Spleen (tissue), 11 donors: ENCODE measurements at regions not wholly inside any gene's neighbourhood (a gene's known extent, or its start where the extent isn't known, plus 50 kb on each side); places are given as distances from the start of the nearest gene placed in this dataset.
"Not testable (repeated sequence)": the region's sequence is repeated elsewhere in the genome, so short reads cannot be mapped to it uniquely, and the experiment has no call there.

ENCODE experiments used
- DNase-seq: peaks from one replicate; pipeline ENCODE4 v3.0.0-alpha.2; 2020
- H3K27ac ChIP-seq, 8 donors: fragments of 200-600 bp; sonication (generic) in 7 of 8; 1 replicate in 4 of 8; 2 replicates in 4 of 8; pipeline versions ENCODE4 v1.5.0 to v1.8.0; 2016 to 2021; ENCODE audit warnings: inconsistent platforms in 4 of 8, mild to moderate bottlenecking in 4 of 8, moderate library complexity in 1 of 8
- H3K27me3 ChIP-seq, 7 donors: fragments of 200-600 bp; sonication (generic) in 6 of 7; replicated peaks in 1 of 7; 1 replicate in 4 of 7; 2 replicates in 3 of 7; pipeline versions ENCODE4 v1.5.0 to v1.8.0; 2016 to 2021; ENCODE audit warnings: inconsistent platforms in 3 of 7, mild to moderate bottlenecking in 1 of 7
- H3K36me3 ChIP-seq, 6 donors: fragments of 200-600 bp; sonication (generic) in 5 of 6; 1 replicate in 4 of 6; 2 replicates in 2 of 6; pipeline versions ENCODE4 v1.5.0 to v1.8.0; 2016 to 2021; ENCODE audit warnings: inconsistent platforms in 2 of 6
- H3K4me1 ChIP-seq, 6 donors: fragments of 200-600 bp; sonication (generic) in 5 of 6; 1 replicate in 3 of 6; 2 replicates in 3 of 6; pipeline versions ENCODE4 v1.5.0 to v1.8.0; 2016 to 2021; ENCODE audit warnings: inconsistent platforms in 3 of 6
- H3K4me3 ChIP-seq, 8 donors: fragments of 200-600 bp; sonication (generic) in 7 of 8; 1 replicate in 4 of 8; 2 replicates in 4 of 8; pipeline versions ENCODE4 v1.5.0 to v1.8.0; 2016 to 2021; ENCODE audit warnings: inconsistent platforms in 4 of 8, mild to moderate bottlenecking in 4 of 8, moderate library complexity in 2 of 8
- H3K9me3 ChIP-seq, 8 donors: fragments of 200-600 bp; sonication (generic) in 7 of 8; 1 replicate in 4 of 8; 2 replicates in 4 of 8; pipeline versions ENCODE4 v1.5.0 to v1.8.0; 2016 to 2021; ENCODE audit warnings: inconsistent platforms in 4 of 8
- POLR2A ChIP-seq, 3 donors: fragments of 450-650 bp; IDR thresholded peaks; one replicate each; pipeline ENCODE4 v1.5.1; 2017; ENCODE audit warnings: antibody characterized with exemption in 3 of 3, mild to moderate bottlenecking in 1 of 3
- POLR2AphosphoS5 ChIP-seq, 3 donors: sonication (generic); formaldehyde crosslinking; IDR thresholded peaks; one replicate each; pipeline ENCODE4 v1.5.1; 2017; ENCODE audit warnings: antibody characterized with exemption in 3 of 3
- whole genome bisulfite sequencing, 5 donors: extraction: QIAGEN DNeasy Blood & Tissue Kit in 3 of 5; methylation state at CpG; one replicate each; pipeline versions ENCODE4 v1.1.5 to v1.1.7; 2013 to 2018; 5-methylcytosine and 5-hydroxymethylcytosine counted together
- intact Hi-C: fragments of 100-400 bp; cut with DNase I; formaldehyde crosslinking; loops from one replicate; pipeline ENCODE4 v1.15.0; 2023; ENCODE audit warnings: low total_unique reads
- TF ChIP-seq, protein P1 (sequence below), 11 experiments: fragments of 200-600 bp in 7 of 11; fragments of 450-650 bp in 4 of 11; sonication (generic) in 4 of 11; IDR thresholded peaks in 8 of 11; conservative IDR thresholded peaks in 3 of 11; 1 replicate in 7 of 11; 2 replicates in 4 of 11; pipeline versions ENCODE4 v1.4.0 to v1.8.0; 2016 to 2021; ENCODE audit warnings: antibody characterized with exemption in 11 of 11, inconsistent platforms in 4 of 11, mild to moderate bottlenecking in 1 of 11
- donor health status: healthy with polysubstance abuse.
- donor health status: DM: no; HTN: no; CAD: no; lungs with moderate emphysema.
- donor health status: DM: no; HTN: no; CAD: no.
- donor health status: Bipolar disorder and iron deficiency.
- donor health status: healthy.
- donor health status: DM: no; HTN: no; CAD: no.
- donor health status: DM: yes; HTN: yes; CAD: no.

DNA sequence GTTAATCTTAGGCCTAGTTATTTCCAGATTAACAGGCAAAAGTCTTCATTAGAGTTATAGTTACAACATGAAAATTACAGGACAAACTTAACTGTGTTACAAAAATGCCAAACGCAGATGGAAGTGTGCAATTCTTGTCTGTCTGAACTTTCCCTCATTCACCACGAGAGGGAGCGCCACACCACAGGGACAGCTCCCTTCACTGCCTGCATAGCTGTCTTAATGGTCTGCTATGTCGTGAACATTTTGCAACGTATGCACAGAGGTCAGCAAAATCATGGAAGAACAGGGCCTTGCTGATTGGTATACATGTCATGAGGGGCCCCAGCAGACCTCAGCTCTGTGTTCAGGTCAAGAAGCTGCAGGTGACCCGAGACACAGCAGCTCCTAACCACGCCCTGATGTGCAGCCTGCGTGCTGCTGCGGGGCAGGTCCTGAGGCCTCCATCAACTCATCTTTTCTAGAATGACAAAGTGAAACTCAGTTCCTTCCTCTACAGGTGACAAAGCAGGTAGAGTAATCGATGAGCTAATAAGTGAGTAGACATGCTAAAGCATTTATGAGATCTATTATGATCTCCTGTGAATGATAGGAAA is 78.8 kb upstream of the ATP8B1 start:
- intact Hi-C loops, result loop anchor here (5.0 to 10.0 kb wide), 2 partner anchors 163 to 240 kb away; partner anchors contain the start of gene NEDD4L

DNA sequence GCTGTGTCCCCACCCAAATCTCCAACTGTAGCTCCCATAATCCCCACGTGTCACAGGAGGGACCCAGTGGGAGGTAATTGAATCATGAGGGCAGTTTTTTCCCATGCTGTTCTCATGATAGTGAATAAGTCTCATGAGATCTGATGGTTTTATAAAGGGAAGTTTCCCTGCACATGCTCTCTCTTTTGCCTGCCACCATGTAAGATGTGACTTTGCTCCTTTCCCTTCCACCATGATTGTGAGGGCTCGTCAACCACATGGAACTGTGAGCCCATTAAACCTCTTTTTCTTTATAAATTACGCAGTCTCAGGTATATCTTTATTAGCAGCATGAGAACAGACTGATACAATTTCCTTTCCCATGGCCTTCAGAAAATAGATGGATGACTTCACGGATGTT is 76.8 kb upstream of the ATP8B1 start:
- intact Hi-C loops, result loop anchor here (5.0 to 10.0 kb wide), 2 partner anchors 165 to 242 kb away; partner anchors contain the start of gene NEDD4L
- not testable (repeated sequence) for DNase-seq, H3K27me3 ChIP-seq, H3K4me1 ChIP-seq, H3K4me3 ChIP-seq, H3K36me3 ChIP-seq, H3K27ac ChIP-seq
- H3K9me3 ChIP-seq, result peaks cover 0 to 16% (median 12%) of the 10 kb centered on the region in 8 donors
- 89 to 98% (median 92%) methylated on average over 4 of the region's 4 CpGs for WGBS, 5 donors

More for the DNA sequence above, 78.8 kb upstream of the ATP8B1 start:
- peak; percentile 84 for DNase-seq
- WGBS, 5 donors, result 41 to 44% (median 43%) methylated on average over 10 of the region's 10 CpGs
- peak in 1 of 3 donors; percentile 40 for TF ChIP-seq POLR2AphosphoS5 (IDR thresholded peaks at IDR 0.05)
- no peak for TF ChIP-seq POLR2A (IDR thresholded peaks at IDR 0.05)
- TF ChIP-seq, protein P1, sequence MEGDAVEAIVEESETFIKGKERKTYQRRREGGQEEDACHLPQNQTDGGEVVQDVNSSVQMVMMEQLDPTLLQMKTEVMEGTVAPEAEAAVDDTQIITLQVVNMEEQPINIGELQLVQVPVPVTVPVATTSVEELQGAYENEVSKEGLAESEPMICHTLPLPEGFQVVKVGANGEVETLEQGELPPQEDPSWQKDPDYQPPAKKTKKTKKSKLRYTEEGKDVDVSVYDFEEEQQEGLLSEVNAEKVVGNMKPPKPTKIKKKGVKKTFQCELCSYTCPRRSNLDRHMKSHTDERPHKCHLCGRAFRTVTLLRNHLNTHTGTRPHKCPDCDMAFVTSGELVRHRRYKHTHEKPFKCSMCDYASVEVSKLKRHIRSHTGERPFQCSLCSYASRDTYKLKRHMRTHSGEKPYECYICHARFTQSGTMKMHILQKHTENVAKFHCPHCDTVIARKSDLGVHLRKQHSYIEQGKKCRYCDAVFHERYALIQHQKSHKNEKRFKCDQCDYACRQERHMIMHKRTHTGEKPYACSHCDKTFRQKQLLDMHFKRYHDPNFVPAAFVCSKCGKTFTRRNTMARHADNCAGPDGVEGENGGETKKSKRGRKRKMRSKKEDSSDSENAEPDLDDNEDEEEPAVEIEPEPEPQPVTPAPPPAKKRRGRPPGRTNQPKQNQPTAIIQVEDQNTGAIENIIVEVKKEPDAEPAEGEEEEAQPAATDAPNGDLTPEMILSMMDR (IDR thresholded peaks at IDR 0.05 in 8 of 11, conservative IDR thresholded peaks at IDR 0.05 in 3 of 11), result peak; percentile 60 to 89 (median 80)
- no peaks in the 10 kb centered on the region for H3K36me3 ChIP-seq
- H3K4me3 ChIP-seq, result no peak overlapping the region
- H3K27me3 ChIP-seq, result no peaks in the 10 kb centered on the region
- no peak overlapping the region for H3K27ac ChIP-seq
- peaks cover 0 to 16% (median 12%) of the 10 kb centered on the region in 8 donors for H3K9me3 ChIP-seq
- peaks cover 0 to 7% (median 3%) of the 10 kb centered on the region in 6 donors for H3K4me1 ChIP-seq

DNA sequence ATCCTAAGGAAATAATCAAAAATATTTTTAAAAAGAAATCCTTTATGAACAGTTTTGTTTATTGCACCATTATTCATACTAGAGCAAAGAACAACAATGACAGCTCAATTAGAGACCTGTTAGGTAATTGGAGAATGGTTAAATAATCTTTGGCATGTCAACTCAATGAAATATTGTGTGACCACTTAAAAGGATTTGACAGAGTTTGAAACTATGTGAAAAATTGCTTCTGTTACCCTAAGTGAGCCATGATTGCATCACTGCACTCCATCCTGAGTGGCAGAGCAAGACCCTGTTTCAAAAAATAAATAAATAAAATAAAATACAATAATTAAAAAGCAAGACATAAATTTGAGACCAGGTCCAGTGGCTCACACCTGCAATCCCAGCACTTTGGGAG is 66.1 kb upstream of the ATP8B1 start:
- no peak for DNase-seq
- Histone ChIP-seq H3K4me1 (no peaks in the 10 kb centered on the region), H3K27me3 (no peaks in the 10 kb centered on the region), H3K9me3 (peaks cover 8 to 36% (median 33%) of the 10 kb centered on the region in 8 donors), H3K4me3 (no peak overlapping the region), H3K27ac (no peak overlapping the region), H3K36me3 (no peaks in the 10 kb centered on the region)
- no peak for TF ChIP-seq POLR2A (IDR thresholded peaks at IDR 0.05)
- TF ChIP-seq POLR2AphosphoS5 (IDR thresholded peaks at IDR 0.05), result no peak
- TF ChIP-seq, protein P1 (IDR thresholded peaks at IDR 0.05 in 8 of 11, conservative IDR thresholded peaks at IDR 0.05 in 3 of 11), result no peak
- intact Hi-C loops, result no loop called here

DNA sequence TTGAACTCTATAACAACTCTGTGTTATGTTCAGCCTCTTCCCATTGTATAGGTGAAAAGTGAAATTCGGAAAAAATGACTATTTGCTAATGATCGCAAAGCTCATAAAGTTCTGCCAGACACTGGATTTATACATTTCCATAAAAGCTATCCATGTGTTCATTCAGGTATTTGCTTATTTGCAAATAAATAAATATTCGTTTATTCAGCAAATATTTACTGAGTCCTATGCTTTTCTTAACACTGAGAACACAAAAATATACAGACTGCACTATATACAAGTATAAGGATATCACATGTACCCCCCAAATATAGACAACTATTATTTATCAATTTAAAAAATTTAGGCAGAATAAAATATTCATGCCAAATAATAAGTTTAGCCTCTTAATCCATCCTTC is 63.2 kb upstream of the ATP8B1 start:
- 55 to 92% (median 79%) methylated on average over 3 of the region's 3 CpGs for WGBS, 5 donors

More for the DNA sequence above, 63.2 kb upstream of the ATP8B1 start:
- Histone ChIP-seq H3K4me1 (no peaks in the 10 kb centered on the region), H3K27ac (no peak overlapping the region), H3K4me3 (no peak overlapping the region), H3K36me3 (no peaks in the 10 kb centered on the region), H3K9me3 (peaks cover 0 to 8% (median 5%) of the 10 kb centered on the region in 8 donors), H3K27me3 (no peaks in the 10 kb centered on the region)
- no peak for DNase-seq
- intact Hi-C loops, result no loop called here
- TF ChIP-seq POLR2A (IDR thresholded peaks at IDR 0.05) (no peak), POLR2AphosphoS5 (IDR thresholded peaks at IDR 0.05) (no peak)
- TF ChIP-seq, protein P1 (IDR thresholded peaks at IDR 0.05 in 8 of 11, conservative IDR thresholded peaks at IDR 0.05 in 3 of 11), result no peak
